ENCODE measurements at regions not wholly inside any gene's neighbourhood (a gene's known extent, or its start where the extent isn't known, plus 50 kb on each side); places are given as distances from the start of the nearest gene placed in this dataset.

GRCh38 chr21:35268817-35269216 is 219.7 kb upstream of the RUNX1 start:
- Histone ChIP-seq H3K36me3 (no peaks in the 10 kb centered on the region), H3K4me3 (no peak overlapping the region), H3K27ac (no peak overlapping the region), H3K27me3 (no peaks in the 10 kb centered on the region), H3K9me3 (no peaks in the 10 kb centered on the region), H3K4me1 (no peaks in the 10 kb centered on the region)
- no peak for TF ChIP-seq EP300 (IDR thresholded peaks at IDR 0.05)
- no peak for TF ChIP-seq POLR2A (IDR thresholded peaks at IDR 0.05)
- no peak for TF ChIP-seq CTCF (IDR thresholded peaks at IDR 0.05)
- DNase-seq (ENCODE audit: low spot score in 2 of 2): no peak
- WGBS, 2 donors: 84 to 87% methylated on average over 4 of the region's 4 CpGs

GRCh38 chr21:35268261-35268660 is 219.2 kb upstream of the RUNX1 start:
- Histone ChIP-seq H3K9me3 (no peaks in the 10 kb centered on the region), H3K4me3 (no peak overlapping the region), H3K27me3 (no peaks in the 10 kb centered on the region), H3K4me1 (no peaks in the 10 kb centered on the region), H3K27ac (no peak overlapping the region), H3K36me3 (no peaks in the 10 kb centered on the region)
- TF ChIP-seq POLR2A (IDR thresholded peaks at IDR 0.05): no peak
- no peak for TF ChIP-seq EP300 (IDR thresholded peaks at IDR 0.05)
- TF ChIP-seq CTCF (IDR thresholded peaks at IDR 0.05): no peak
- DNase-seq (ENCODE audit: low spot score in 2 of 2): no peak
- 67 to 85% methylated on average over 1 of the region's 1 CpG for WGBS, 2 donors

- TF ChIP-seq CTCF (IDR thresholded peaks at IDR 0.05) (no peak), EP300 (IDR thresholded peaks at IDR 0.05) (no peak)
- H3K36me3 ChIP-seq: no peaks in the 10 kb centered on the region
- H3K27me3 ChIP-seq: no peaks in the 10 kb centered on the region
- H3K4me3 ChIP-seq: no peak overlapping the region
- WGBS, 2 donors: 76 to 78% methylated on average over 3 of the region's 3 CpGs
- no peaks in the 10 kb centered on the region for H3K4me1 ChIP-seq
- H3K9me3 ChIP-seq: no peaks in the 10 kb centered on the region
- no peak for DNase-seq (ENCODE audit: low spot score in 2 of 2)
- no peak overlapping the region for H3K27ac ChIP-seq
Observed at GRCh38 chr21:35266546-35266945, 217.4 kb upstream of the RUNX1 start.

GRCh38 chr21:35265170-35265877 is 216.2 kb upstream of the RUNX1 start:
- no peaks in the 10 kb centered on the region for H3K9me3 ChIP-seq
- no peaks in the 10 kb centered on the region for H3K27me3 ChIP-seq
- 77 to 80% methylated on average over 8 of the region's 8 CpGs for WGBS, 2 donors
- H3K4me1 ChIP-seq: no peaks in the 10 kb centered on the region
- H3K4me3 ChIP-seq: no peak overlapping the region
- no peaks in the 10 kb centered on the region for H3K36me3 ChIP-seq
- DNase-seq (ENCODE audit: low spot score in 2 of 2): no peak
- H3K27ac ChIP-seq: no peak overlapping the region
- no peak for TF ChIP-seq EP300 (IDR thresholded peaks at IDR 0.05)
- no peak for TF ChIP-seq CTCF (IDR thresholded peaks at IDR 0.05)
- no peak for TF ChIP-seq POLR2A (IDR thresholded peaks at IDR 0.05)

GRCh38 chr21:35259457-35259856 is 210.4 kb upstream of the RUNX1 start:
- Histone ChIP-seq H3K9me3 (no peaks in the 10 kb centered on the region), H3K4me1 (peaks cover 0 to 30% (median 7%) of the 10 kb centered on the region in 4 donors), H3K27ac (no peak overlapping the region), H3K4me3 (no peak overlapping the region), H3K27me3 (no peaks in the 10 kb centered on the region), H3K36me3 (no peaks in the 10 kb centered on the region)
- 92 to 93% methylated on average over 2 of the region's 2 CpGs for WGBS, 2 donors
- DNase-seq (ENCODE audit: low spot score in 2 of 2): no peak
- TF ChIP-seq POLR2A (IDR thresholded peaks at IDR 0.05) (no peak), EP300 (IDR thresholded peaks at IDR 0.05) (no peak), CTCF (IDR thresholded peaks at IDR 0.05) (no peak)

Measured in tibial nerve (tissue), 4 donors.